Natural killer cell (primary cell): ENCODE measurements at regions not wholly inside any gene's neighbourhood (a gene's known extent, or its start where the extent isn't known, plus 50 kb on each side); places are given as distances from the start of the nearest gene placed in this dataset.

ENCODE experiments used
- ATAC-seq, 3 donors: fragments of 150-1000 bp in 2 of 3; fragments of 200-7000 bp in 1 of 3; cut with Tn5 transposase; 1 replicate in 1 of 3; 2 replicates in 2 of 3; pipeline ENCODE4 v1.10.0; 2021; ENCODE audit warnings: mild to moderate bottlenecking in 2 of 3, moderate library complexity in 2 of 3
- DNase-seq, 2 donors: peaks; one replicate each; pipeline versions ENCODE4 v3.0.0 to v3.0.0-alpha.2; 2013 to 2021; ENCODE audit warnings: mixed read lengths in 1 of 2
- H3K27ac ChIP-seq: one replicate; pipeline ENCODE4 v1.5.1; 2013; ENCODE audit warnings: mild to moderate bottlenecking, low read length
- H3K27me3 ChIP-seq: one replicate; pipeline ENCODE4 v1.6.1; 2013; ENCODE audit warnings: low read length; ENCODE audit not compliant: control insufficient read depth, insufficient read depth
- H3K36me3 ChIP-seq: one replicate; pipeline ENCODE4 v1.6.1; 2013; ENCODE audit warnings: low read length; ENCODE audit not compliant: control insufficient read depth, insufficient read depth
- H3K4me1 ChIP-seq: one replicate; pipeline ENCODE4 v1.6.1; 2013; ENCODE audit warnings: low read length; ENCODE audit not compliant: control insufficient read depth, insufficient read depth
- H3K4me3 ChIP-seq: one replicate; pipeline ENCODE4 v1.5.1; 2013; ENCODE audit warnings: low read length
- H3K9me3 ChIP-seq: one replicate; pipeline ENCODE4 v1.6.1; 2013; ENCODE audit warnings: low read length; ENCODE audit not compliant: control insufficient read depth, insufficient read depth
- H3K27ac Mint-ChIP-seq, 2 donors: one replicate each; pipeline ENCODE4 v1.8.0; 2022; ENCODE audit warnings: mild to moderate bottlenecking in 2 of 2, mixed read lengths in 2 of 2, moderate library complexity in 1 of 2
- H3K27me3 Mint-ChIP-seq, 2 donors: one replicate each; pipeline ENCODE4 v1.8.0; 2022; ENCODE audit warnings: low read depth in 2 of 2, mixed read lengths in 2 of 2
- H3K36me3 Mint-ChIP-seq: one replicate; pipeline ENCODE4 v1.8.0; 2022; ENCODE audit warnings: mixed read lengths
- H3K4me1 Mint-ChIP-seq, 2 donors: one replicate each; pipeline ENCODE4 v1.8.0; 2022; ENCODE audit warnings: mixed read lengths in 2 of 2
- H3K4me3 Mint-ChIP-seq: one replicate; pipeline ENCODE4 v1.8.0; 2022; ENCODE audit warnings: mild to moderate bottlenecking, moderate library complexity, mixed read lengths
- H3K9me3 Mint-ChIP-seq, 2 donors: one replicate each; pipeline ENCODE4 v1.8.0; 2022; ENCODE audit warnings: mixed read lengths in 2 of 2
- CTCF ChIP-seq: fragments of 200-600 bp; IDR thresholded peaks from one replicate; pipeline ENCODE4 v1.8.0; 2022; ENCODE audit warnings: antibody characterized with exemption
- WGBS: methylation state at CpG from one replicate; pipeline ENCODE4 v1.1.7; 2013; ENCODE audit warnings: missing lambda C conversion rate; ENCODE audit not compliant: insufficient coverage; 5-methylcytosine and 5-hydroxymethylcytosine counted together
- intact Hi-C: fragments of 100-400 bp; cut with micrococcal nuclease; formaldehyde crosslinking; loops from one replicate; pipeline ENCODE4 v1.14.2; 2022

- ATAC-seq = no peak
- intact Hi-C loops = no loop called here
- no peak overlapping the region for H3K27ac Mint-ChIP-seq
- Histone ChIP-seq H3K27me3 (no peaks in the 10 kb centered on the region), H3K36me3 (no peaks in the 10 kb centered on the region), H3K9me3 (no peaks in the 10 kb centered on the region), H3K27ac (no peak overlapping the region), H3K4me3 (no peak overlapping the region), H3K4me1 (peaks cover 14% of the 10 kb centered on the region)
- peaks cover 0 to 10% of the 10 kb centered on the region in 2 donors for H3K27me3 Mint-ChIP-seq
- H3K4me1 Mint-ChIP-seq = no peaks in the 10 kb centered on the region
- no peak overlapping the region for H3K4me3 Mint-ChIP-seq
- no peaks in the 10 kb centered on the region for H3K36me3 Mint-ChIP-seq
- 84% methylated on average over 22 of the region's 22 CpGs for WGBS
- no peak for TF ChIP-seq CTCF
- H3K9me3 Mint-ChIP-seq = no peaks in the 10 kb centered on the region
- DNase-seq = no peak
These were observed 52.7 kb upstream of the FAM20C start for GRCh38 chr7:139561-140243.

GRCh38 chr7:140996-141395 lies 51.4 kb upstream of the FAM20C start:
- H3K4me3 ChIP-seq = no peak overlapping the region
- no peaks in the 10 kb centered on the region for H3K4me1 Mint-ChIP-seq
- H3K9me3 Mint-ChIP-seq = no peaks in the 10 kb centered on the region
- H3K4me1 ChIP-seq = peaks cover 14% of the 10 kb centered on the region
- no peak for TF ChIP-seq CTCF
- no peaks in the 10 kb centered on the region for H3K9me3 ChIP-seq
- no peaks in the 10 kb centered on the region for H3K36me3 ChIP-seq
- no peaks in the 10 kb centered on the region for H3K27me3 ChIP-seq
- ATAC-seq = no peak
- H3K27me3 Mint-ChIP-seq = peaks cover 0 to 10% of the 10 kb centered on the region in 2 donors
- intact Hi-C loops = no loop called here
- H3K36me3 Mint-ChIP-seq = no peaks in the 10 kb centered on the region
- no peak overlapping the region for H3K27ac ChIP-seq
- H3K27ac Mint-ChIP-seq = no peak overlapping the region
- no peak overlapping the region for H3K4me3 Mint-ChIP-seq
- 89% methylated on average over 6 of the region's 6 CpGs for WGBS
- no peak for DNase-seq

GRCh38 chr7:142248-142941 lies 50.0 kb upstream of the FAM20C start:
- 95% methylated on average over 12 of the region's 12 CpGs for WGBS
- Mint-ChIP-seq H3K36me3 (no peaks in the 10 kb centered on the region), H3K9me3 (no peaks in the 10 kb centered on the region), H3K4me1 (no peaks in the 10 kb centered on the region), H3K27me3 (peaks cover 0 to 7% of the 10 kb centered on the region in 2 donors), H3K4me3 (no peak overlapping the region), H3K27ac (no peak overlapping the region)
- intact Hi-C loops = no loop called here
- Histone ChIP-seq H3K27me3 (no peaks in the 10 kb centered on the region), H3K27ac (no peak overlapping the region), H3K4me3 (no peak overlapping the region), H3K9me3 (no peaks in the 10 kb centered on the region), H3K4me1 (peaks cover 14% of the 10 kb centered on the region), H3K36me3 (no peaks in the 10 kb centered on the region)
- no peak for TF ChIP-seq CTCF
- DNase-seq (no peak), ATAC-seq (no peak)
